Ectodermal cell (in vitro differentiated cells): ENCODE measurements at regions not wholly inside any gene's neighbourhood (a gene's known extent, or its start where the extent isn't known, plus 50 kb on each side); places are given as distances from the start of the nearest gene placed in this dataset.

ENCODE experiments used
- H3K27ac ChIP-seq: 2 replicates; pipeline ENCODE4 v1.7.0; 2013; ENCODE audit warnings: mild to moderate bottlenecking, low read depth, low read length; ENCODE audit not compliant: insufficient read depth, poor library complexity, severe bottlenecking
- H3K27me3 ChIP-seq: 2 replicates; pipeline ENCODE4 v1.7.0; 2013; ENCODE audit warnings: mild to moderate bottlenecking, low read length; ENCODE audit not compliant: insufficient read depth, control insufficient read depth, poor library complexity, severe bottlenecking
- H3K36me3 ChIP-seq: one replicate; pipeline ENCODE4 v1.7.0; 2013; ENCODE audit warnings: low read length; ENCODE audit not compliant: control insufficient read depth, insufficient read depth
- H3K4me1 ChIP-seq: one replicate; pipeline ENCODE4 v1.7.0; 2013; ENCODE audit warnings: low read length; ENCODE audit not compliant: control insufficient read depth, insufficient read depth
- H3K4me3 ChIP-seq: 2 replicates; pipeline ENCODE4 v1.7.0; 2013; ENCODE audit warnings: low read depth, low read length, control low read depth; ENCODE audit not compliant: insufficient read depth
- H3K9me3 ChIP-seq: 2 replicates; pipeline ENCODE4 v1.7.0; 2013; ENCODE audit warnings: mild to moderate bottlenecking, low read length, moderate library complexity; ENCODE audit not compliant: control insufficient read depth
- WGBS, 2 experiments: methylation state at CpG; one replicate each; pipeline ENCODE4 v1.1.7; 2013; ENCODE audit warnings: missing lambda C conversion rate in 2 of 2; 5-methylcytosine and 5-hydroxymethylcytosine counted together

DNA sequence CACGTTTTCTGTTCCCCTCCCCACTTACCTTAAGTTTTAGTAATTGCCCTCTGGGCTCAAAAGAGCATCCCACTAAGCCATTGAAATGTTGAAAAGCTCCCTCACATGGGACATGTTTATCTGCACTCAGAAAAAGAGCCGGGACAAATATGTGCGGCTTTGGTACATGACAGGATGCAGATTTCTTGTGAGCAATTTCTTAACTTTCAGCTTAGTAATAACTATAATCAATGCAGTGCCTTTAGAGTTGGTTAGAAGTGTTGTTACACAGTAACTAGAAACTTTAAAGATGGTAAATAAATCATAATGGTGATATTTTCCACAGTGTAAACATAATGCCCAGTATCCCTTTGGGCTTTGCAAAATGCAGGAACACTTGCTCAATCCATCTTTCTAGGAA lies 89.2 kb downstream of the ZNF365 start:
- Histone ChIP-seq H3K9me3 (no peaks in the 10 kb centered on the region), H3K4me3 (no peak overlapping the region), H3K36me3 (no peaks in the 10 kb centered on the region), H3K27me3 (no peaks in the 10 kb centered on the region), H3K27ac (no peak overlapping the region), H3K4me1 (no peaks in the 10 kb centered on the region)
- WGBS, 2 experiments: 86 to 90% methylated on average over 3 of the region's 3 CpGs

DNA sequence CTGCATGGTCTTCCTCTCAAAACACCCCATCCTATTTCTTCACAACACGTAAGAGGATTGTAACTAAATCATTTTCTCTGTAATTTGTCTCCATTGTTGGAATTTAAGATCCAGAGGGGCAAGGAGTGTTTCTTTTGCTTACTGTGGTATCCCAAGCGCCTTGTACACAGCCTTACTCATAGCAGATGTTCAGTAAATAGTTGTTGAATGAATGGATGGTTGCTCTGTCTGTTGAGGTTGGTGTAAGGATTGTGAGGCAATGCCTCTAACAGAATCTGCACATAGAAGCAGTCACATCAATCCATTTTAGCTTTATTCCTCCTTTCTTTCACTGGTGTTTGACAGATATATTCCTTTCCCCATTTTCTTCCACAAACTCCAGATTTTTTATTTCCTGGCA lies 90.1 kb downstream of the ZNF365 start:
- Histone ChIP-seq H3K4me3 (no peak overlapping the region), H3K36me3 (no peaks in the 10 kb centered on the region), H3K27me3 (no peaks in the 10 kb centered on the region), H3K9me3 (no peaks in the 10 kb centered on the region), H3K27ac (no peak overlapping the region), H3K4me1 (no peaks in the 10 kb centered on the region)
- 86 to 94% methylated on average over 1 to 2 of the region's 2 CpGs for WGBS, 2 experiments

DNA sequence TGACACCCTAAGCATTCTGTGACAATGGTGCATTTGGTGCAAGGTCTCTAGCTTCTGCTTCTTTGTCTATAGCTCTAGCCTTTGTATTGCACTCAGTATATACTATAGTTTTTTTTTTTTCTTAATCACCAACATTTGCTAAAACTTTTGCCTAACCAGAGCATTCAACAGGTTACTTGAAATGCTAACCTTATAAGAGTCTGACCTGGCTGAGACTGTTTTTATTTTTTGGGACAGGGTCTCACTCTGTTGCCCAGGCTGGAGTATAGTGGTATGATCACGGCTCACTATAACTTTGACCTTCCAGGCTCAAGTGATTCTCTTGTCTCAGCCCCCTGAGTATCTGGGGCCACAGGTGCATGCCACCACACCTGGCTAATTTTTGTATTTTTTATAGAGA lies 92.4 kb downstream of the ZNF365 start:
- 92 to 100% methylated on average over 1 of the region's 1 CpG for WGBS, 2 experiments
- H3K27me3 ChIP-seq: no peaks in the 10 kb centered on the region
- H3K4me3 ChIP-seq: no peak overlapping the region

DNA sequence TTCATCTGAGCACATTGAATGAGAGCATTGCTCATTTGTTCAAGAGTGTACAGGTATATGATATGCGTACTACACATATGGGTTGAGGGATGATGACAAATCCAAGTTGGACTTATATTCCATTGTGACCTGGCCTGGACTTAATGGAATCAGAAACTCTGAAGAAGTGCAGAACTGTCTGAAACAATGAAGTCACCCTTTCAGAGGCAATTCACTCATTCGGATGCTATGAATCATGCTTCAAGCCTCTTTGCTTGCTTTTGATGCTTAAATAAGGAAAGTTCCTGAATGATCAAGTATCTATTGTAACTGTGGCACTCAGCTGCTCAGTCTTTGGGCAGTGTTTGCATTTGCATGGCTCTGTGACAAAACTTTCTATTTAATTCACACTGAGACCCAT lies 93.4 kb downstream of the ZNF365 start:
- H3K27me3 ChIP-seq: no peaks in the 10 kb centered on the region
- no peak overlapping the region for H3K4me3 ChIP-seq
- no peak overlapping the region for H3K27ac ChIP-seq
- no peaks in the 10 kb centered on the region for H3K4me1 ChIP-seq
- 93 to 98% methylated on average over 2 of the region's 2 CpGs for WGBS, 2 experiments
- H3K9me3 ChIP-seq: no peaks in the 10 kb centered on the region
- no peaks in the 10 kb centered on the region for H3K36me3 ChIP-seq

More for the DNA sequence above, 92.4 kb downstream of the ZNF365 start:
- Histone ChIP-seq H3K27ac (no peak overlapping the region), H3K9me3 (no peaks in the 10 kb centered on the region), H3K36me3 (no peaks in the 10 kb centered on the region), H3K4me1 (no peaks in the 10 kb centered on the region)

DNA sequence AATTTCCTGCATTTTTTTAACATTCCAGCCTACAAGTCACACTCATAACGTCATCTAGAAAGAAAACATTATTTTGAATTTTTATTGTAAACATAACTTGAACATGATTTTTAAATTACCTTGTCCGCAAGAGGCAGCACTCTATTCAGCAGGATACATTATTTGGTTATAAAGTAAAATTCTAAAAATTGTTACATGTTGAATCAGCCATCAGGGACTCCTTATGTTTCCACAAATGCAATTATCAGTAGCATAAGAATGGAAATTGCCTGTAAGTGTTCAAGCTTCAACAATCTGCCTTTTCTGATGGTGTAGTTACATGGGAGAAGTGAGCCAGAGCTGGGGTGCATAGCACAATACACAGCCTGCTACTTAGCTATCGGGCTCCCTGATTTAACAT lies 97.5 kb downstream of the ZNF365 start:
- H3K27ac ChIP-seq: no peak overlapping the region
- 92% methylated on average over 1 of the region's 3 CpGs for WGBS, 2 experiments

DNA sequence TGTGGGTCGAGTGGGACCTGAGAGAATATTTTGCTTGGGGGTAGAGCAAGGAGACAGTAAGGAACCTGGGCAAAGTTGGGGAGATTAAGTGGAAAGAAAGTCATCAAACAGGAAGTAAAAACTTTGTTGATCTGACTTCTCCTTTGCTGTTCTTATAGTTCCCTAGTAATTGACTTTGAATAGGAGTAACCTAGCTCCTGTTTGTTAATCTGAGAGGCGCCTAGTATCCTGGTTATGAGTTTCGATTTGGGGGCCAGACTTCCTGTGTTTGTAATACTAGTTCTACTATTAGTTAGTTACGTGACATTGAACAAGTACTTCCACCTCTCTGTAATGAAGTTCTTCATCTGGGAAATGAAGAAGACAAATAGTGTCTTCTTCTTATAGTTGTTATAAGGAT lies 99.1 kb downstream of the ZNF365 start:
- H3K9me3 ChIP-seq: no peaks in the 10 kb centered on the region
- WGBS, 2 experiments: 94 to 95% methylated on average over 1 to 4 of the region's 4 CpGs
- H3K27me3 ChIP-seq: no peaks in the 10 kb centered on the region
- H3K27ac ChIP-seq: no peak overlapping the region
- H3K36me3 ChIP-seq: no peaks in the 10 kb centered on the region
- H3K4me3 ChIP-seq: no peak overlapping the region
- H3K4me1 ChIP-seq: no peaks in the 10 kb centered on the region

More for the DNA sequence above, 97.5 kb downstream of the ZNF365 start:
- Histone ChIP-seq H3K4me3 (no peak overlapping the region), H3K36me3 (no peaks in the 10 kb centered on the region), H3K4me1 (no peaks in the 10 kb centered on the region), H3K27me3 (no peaks in the 10 kb centered on the region), H3K9me3 (no peaks in the 10 kb centered on the region)

DNA sequence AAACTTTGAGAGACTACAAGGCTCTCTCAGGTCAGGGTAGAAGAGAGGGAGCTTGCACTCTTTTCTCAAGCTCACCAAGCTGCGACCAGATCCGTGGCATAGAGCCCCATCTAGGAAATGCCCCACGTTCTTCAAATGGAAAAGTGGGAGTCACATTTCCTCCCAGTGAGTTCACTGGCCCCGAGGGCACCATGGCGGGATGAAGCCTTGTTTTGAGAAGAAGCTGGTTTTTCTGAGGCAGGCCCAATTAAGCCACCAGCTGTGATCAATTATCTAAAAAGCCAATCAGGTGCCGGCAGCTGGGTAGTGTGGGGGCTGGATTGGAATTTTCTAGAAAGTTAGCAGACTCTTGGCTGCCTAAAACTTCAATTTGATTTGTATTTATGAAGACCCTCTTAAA lies 101.4 kb downstream of the ZNF365 start:
- WGBS, 2 experiments: 90 to 91% methylated on average over 6 of the region's 6 CpGs
- Histone ChIP-seq H3K4me3 (no peak overlapping the region), H3K27me3 (no peaks in the 10 kb centered on the region), H3K36me3 (no peaks in the 10 kb centered on the region), H3K4me1 (no peaks in the 10 kb centered on the region), H3K9me3 (no peaks in the 10 kb centered on the region), H3K27ac (no peak overlapping the region)

DNA sequence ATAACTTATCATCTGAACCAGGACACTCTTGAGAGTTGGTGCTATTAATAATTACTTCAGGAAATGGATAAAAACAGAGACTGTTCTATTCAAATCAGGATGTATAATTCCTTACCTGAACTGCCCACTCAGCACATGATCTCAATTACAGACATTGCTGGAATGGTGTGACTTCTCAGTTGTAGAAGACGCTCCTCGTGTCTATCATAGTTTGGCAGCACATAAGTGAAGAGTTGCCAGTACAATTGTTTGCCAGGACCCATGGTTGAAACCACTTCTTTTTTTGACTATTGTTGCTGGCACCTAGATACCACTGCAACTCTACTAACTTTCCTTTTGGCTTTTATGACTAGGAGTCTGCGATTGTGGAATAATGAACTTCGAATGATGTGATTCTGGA lies 105.4 kb downstream of the ZNF365 start:
- WGBS, 2 experiments: 87 to 94% methylated on average over 2 to 4 of the region's 4 CpGs
- Histone ChIP-seq H3K4me1 (no peaks in the 10 kb centered on the region), H3K27me3 (no peaks in the 10 kb centered on the region), H3K36me3 (no peaks in the 10 kb centered on the region), H3K4me3 (no peak overlapping the region), H3K9me3 (no peaks in the 10 kb centered on the region), H3K27ac (no peak overlapping the region)

DNA sequence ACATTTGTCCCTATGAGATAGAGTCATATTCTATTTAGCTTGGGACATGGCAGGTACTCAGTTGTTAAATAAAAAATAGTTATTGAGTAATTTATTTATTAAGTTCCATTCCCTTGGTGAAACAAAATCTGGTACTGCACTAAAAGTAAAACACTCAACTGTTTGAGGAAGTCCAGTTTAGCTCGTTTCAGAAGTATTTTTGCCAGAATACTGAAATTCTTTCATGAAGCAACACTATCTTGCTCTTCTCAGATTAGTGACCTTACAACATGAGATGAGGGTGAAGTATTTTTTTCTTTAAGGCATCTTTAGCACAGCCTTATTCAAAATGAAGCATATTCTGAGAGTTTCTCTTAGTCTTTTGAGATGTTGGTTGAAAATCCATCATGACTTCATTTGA lies 106.0 kb downstream of the ZNF365 start:
- H3K9me3 ChIP-seq: no peaks in the 10 kb centered on the region
- 67 to 83% methylated on average over 1 of the region's 1 CpG for WGBS, 2 experiments

DNA sequence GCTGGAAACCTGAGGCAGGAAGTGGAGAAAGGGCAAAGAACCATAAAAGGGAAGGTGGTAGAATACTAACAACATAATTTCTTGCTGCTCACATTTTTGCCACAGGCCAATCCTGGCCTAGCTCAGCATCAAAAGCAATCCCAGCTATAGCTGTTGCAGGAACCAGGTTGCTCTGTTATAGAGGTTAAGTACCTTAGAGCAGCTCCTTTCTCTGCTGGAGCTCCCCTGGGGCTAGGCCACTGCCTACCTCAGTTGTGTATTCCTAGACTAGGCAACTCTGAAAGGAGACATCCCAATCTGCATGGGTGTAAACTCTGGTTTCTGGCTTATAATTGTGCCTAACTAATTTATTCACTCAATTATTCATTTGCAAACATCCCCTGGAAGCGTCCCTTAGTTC lies 108.4 kb downstream of the ZNF365 start:
- WGBS, 2 experiments: 64 to 65% methylated on average over 1 of the region's 1 CpG
- no peaks in the 10 kb centered on the region for H3K27me3 ChIP-seq
- no peaks in the 10 kb centered on the region for H3K36me3 ChIP-seq
- H3K27ac ChIP-seq: no peak overlapping the region
- no peaks in the 10 kb centered on the region for H3K9me3 ChIP-seq
- H3K4me3 ChIP-seq: no peak overlapping the region
- H3K4me1 ChIP-seq: no peaks in the 10 kb centered on the region

More for the DNA sequence above, 106.0 kb downstream of the ZNF365 start:
- no peak overlapping the region for H3K27ac ChIP-seq
- no peaks in the 10 kb centered on the region for H3K36me3 ChIP-seq
- H3K27me3 ChIP-seq: no peaks in the 10 kb centered on the region
- H3K4me1 ChIP-seq: no peaks in the 10 kb centered on the region
- no peak overlapping the region for H3K4me3 ChIP-seq

DNA sequence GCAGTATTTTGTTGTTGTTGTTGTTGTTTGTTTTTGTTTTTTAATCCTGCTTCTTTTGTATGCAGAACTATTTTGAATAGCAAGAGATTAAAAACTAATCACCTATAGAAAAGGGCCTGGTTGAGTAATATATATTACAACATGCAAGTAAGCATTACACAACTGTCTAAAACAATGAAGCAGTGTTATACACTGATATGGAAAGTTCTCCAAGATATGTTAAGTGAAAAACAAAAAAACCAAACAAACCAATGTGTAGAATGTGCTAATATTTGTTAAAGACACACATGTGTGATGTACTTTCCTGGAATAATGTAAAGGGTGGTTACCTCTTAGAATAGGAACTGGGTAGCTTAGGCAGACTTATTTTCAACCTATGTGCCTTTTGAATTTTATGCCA lies 117.4 kb downstream of the ZNF365 start:
- H3K27ac ChIP-seq: no peak overlapping the region

More for the DNA sequence above, 117.4 kb downstream of the ZNF365 start:
- Histone ChIP-seq H3K4me3 (no peak overlapping the region), H3K9me3 (no peaks in the 10 kb centered on the region), H3K27me3 (no peaks in the 10 kb centered on the region), H3K4me1 (no peaks in the 10 kb centered on the region), H3K36me3 (no peaks in the 10 kb centered on the region)
